Cardiac septum (tissue), 1 donor: ENCODE measurements at regions not wholly inside any gene's neighbourhood (a gene's known extent, or its start where the extent isn't known, plus 50 kb on each side); places are given as distances from the start of the nearest gene placed in this dataset.

Experiments used
- DNase-seq: peaks from one replicate; pipeline ENCODE4 v3.0.0-alpha.2; 2020; ENCODE audit warnings: low spot score
- intact Hi-C: fragments of 100-400 bp; cut with DNase I; formaldehyde crosslinking; loops from one replicate; pipeline ENCODE4 v1.14.0; 2022
- donor health status: DM: no; HTN: no; CAD: no.

DNA sequence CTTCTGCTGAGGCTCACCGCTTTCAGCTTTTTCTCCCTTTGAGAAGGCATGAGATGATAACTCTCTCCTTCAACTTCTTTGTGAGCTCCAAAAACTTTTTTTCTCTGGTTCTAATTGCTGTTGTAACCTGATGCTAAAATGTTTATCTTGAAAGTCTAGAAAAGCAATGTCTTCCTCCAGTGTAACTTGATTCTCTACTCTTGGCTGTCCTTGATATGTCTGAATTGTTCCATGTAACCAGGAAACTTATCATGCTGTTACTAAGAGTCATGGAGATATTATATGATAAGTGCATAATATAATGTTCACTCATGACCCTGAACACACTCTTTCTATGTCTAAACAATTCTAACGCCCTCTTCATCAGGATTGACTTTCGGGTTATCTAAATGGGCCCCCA is 128.0 kb upstream of the ABCA1 start:
- intact Hi-C loops: no loop called here
- DNase-seq: no peak

DNA sequence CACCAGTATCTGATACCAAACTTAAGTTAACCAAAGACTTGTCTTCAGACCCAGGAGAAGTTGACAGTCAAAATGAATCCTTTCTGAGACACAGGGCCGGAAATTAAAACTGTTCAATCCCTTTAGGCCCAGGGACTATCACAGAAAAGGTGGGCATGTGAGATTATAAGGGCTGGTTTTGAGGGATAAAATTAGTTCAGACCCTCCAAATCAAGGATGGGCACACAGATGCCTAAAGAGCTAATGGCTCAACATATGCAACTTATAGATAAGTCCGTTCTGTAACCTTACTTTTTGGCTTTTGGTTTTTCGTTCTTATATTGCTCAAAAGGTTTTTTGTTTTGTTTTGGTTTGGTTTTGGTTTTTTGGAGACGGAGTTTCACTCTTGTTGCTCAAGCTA is 129.6 kb upstream of the ABCA1 start:
- DNase-seq: no peak
- intact Hi-C loops: no loop called here

DNA sequence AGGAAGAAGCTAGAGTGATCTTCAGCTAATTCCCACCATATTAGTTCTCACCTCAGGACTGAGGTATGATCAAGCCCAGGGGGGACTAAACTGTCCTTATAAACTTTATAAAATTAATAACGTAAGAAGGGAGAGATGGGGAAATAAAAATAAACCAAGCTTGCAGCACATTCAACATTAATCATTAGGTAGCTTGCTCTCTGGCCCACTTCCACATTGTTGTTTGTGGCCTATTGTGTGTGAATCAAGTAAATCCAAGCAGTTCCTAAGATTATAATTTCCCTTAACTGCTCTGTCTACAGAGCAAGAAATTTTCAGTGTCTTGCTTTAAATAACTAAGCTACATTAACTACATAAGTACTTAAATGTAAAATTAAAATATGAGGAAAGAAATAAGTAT is 131.3 kb upstream of the ABCA1 start:
- intact Hi-C loops: no loop called here
- no peak for DNase-seq

DNA sequence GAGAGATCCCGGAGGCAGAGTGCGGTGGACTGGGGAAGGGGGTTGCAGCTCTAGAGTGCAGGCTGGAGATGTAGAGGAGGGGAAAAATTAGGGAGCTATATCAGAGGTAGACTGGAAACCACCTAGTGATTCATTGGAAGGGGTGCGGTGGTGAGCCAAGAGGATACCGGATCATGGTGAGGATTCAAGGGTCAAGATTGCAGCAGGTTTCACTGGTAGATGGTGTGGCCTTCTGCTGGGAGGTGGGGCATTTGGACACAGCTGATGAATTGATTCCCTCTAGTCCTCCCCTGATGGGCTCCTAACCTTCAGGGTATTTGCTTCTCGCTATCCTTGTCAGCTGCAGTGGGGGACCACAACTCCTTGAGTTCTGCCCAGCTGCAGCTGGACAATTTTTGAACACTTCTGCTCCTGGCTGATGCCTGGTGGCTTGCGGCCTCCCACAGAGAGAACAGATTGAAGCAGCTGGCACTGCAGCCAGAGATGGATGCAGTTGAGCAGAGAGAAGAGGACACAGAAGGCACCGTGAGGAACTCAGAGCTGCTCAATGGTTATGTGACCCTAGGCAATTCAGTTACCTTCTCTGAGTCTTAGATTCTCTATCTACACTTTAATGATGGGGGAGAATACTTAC is 134.4 kb upstream of the ABCA1 start:
- DNase-seq: no peak
- intact Hi-C loops: loop anchor here (10.0 kb wide), 1 partner anchor 198 kb away; no protein-coding TSS in a partner anchor

DNA sequence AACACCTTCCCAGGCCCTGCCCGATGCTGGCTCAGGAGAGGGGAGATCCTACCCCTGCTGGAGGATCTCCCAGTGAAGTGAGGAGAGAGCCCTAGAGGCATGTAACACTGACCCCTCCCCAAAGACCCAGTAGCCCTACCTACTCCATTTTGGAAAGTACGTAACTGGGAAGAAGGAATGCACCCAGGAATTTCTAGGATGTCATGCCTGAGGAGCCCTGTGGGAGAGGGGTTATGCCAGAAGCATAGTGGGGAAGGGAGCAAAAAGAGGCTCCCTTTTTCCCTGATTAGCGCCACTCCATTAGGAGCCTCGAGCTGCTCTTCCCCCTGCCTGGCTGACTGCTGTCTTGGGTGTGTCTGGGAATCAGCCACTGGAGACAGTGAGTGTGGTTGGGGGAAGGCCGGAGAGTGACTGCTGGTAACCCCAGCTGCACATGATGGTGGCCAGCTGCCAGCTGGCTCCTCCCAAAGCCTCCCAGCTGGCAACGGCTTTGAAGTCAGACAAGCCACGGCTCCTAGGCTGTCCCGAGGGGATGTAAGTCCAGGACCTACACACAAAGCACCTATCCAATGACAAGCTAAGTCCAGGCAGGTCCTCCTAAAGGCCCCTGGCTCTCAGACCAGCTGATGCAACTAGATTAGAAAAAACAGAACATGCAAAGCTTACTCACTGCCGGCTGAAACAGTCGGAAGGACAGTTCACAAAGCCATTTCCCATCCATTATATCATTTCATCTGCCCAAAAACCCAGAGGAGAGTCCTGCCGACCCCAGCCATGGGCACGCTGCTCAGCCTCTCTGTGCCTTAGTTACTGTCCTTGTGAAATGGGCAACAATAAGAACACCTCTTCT is 136.5 kb upstream of the ABCA1 start:
- DNase-seq: peak; percentile 93
- intact Hi-C loops: loop anchor here (2.0 to 10.0 kb wide), 2 partner anchors 74 to 200 kb away; no protein-coding TSS in a partner anchor

DNA sequence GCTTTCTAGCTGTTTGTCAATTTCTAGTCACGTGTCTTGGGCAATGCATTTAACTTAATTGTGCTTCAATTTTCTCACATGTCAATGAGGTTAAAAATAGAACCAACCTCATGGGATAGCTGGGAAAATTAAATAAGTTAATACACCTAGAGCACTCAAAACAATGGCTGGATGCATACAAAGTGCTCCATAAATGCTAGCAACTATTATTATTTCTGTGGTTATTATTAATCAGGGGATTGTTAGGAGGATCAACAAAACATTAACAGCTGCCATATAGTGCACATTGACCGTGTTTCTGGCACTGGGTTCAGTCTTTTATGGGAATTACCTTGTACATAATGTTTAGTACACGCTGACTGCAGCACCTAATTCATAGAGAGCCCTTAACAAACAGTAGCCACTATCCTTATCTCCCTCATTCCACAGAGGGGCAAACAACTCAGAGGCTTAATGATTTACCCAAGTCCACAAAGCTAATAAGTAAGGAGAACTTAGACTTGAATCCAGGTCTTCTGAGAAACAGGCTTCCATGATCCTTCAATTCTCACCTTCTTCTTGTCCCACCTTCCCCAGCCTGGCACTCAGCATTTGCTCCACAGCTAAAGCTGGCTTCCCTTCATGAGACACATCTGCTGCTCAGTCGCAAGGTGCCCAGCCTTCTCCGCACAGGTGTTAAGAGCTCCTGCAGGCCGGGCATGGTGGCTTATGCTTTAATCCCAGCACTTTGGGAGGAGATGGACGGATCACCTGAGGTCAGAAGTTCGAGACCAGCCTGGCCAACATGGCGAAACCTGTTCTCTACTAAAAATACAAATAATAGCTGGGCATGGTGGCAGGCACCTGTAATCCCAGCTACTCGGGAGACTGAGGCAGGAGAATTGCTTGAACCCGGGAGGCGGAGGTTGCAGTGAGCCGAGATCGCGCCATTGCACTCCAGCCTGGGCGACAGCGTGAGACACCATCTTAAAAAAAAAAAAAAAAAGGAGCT is 137.4 kb upstream of the ABCA1 start:
- DNase-seq: no peak
- intact Hi-C loops: loop anchor here (2.0 to 10.0 kb wide), 2 partner anchors 75 to 201 kb away; no protein-coding TSS in a partner anchor

DNA sequence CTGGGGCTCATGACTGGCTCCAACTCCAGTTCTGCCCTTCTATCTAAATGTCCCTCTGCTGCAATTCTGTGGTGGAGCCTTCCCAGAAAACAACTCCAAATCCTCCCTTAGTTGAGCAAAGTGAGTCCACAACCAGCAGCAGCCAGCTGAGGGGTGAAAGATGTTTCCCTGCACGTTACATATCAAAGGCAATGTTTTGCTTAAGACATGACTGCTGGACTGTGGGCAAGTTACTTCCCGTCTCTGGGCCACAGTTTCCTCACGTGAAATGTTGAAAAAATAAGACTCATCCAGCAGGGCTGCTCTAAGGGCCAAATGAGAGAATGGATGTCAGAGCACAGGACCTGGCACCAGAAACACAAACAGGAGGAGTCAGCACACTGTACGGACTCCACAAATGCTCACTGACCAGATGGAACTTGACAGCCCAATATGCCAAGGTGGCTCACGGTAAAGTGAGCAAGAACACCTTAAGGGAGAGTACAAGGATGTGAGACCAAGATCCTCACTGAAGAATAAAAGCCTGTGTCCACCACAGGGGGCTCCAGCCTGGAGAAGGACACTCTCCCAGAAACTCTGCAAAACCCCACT is 138.4 kb upstream of the ABCA1 start:
- no peak for DNase-seq
- intact Hi-C loops: loop anchor here (10.0 kb wide), 1 partner anchor 202 kb away; no protein-coding TSS in a partner anchor

DNA sequence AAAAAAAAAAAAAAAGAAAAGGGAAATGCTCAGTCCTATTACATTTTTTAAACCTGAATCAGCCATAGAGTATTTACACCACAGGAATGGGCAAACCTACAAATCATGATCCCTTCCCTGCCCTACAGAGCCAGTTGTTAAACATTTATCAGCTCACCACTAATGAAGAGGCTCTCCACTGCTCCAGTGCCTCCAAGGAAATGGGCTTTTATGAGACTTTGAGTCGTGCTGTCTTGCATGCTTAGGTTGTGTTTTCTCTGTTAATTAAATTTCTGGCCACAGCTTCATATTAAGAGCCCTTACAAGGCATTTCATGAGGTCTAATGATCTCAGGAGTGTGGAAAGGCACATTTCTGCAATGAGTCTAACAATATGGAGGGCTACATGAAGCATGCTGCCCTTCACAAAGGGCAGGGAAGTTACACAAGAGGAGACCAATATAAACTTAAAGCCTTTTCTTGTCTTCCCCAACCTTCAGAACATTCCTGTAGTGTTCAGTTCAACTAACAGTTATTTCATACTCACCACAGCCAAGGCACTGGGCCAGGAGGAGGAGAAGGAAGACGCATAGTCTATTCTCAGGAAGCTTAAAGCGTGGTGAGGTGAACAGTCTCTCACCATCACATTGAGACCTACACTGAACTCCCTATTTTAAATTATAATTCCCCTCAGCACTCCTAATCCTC is 140.1 kb upstream of the ABCA1 start:
- DNase-seq: no peak
- intact Hi-C loops: loop anchor here (10.0 kb wide), 1 partner anchor 203 kb away; no protein-coding TSS in a partner anchor

DNA sequence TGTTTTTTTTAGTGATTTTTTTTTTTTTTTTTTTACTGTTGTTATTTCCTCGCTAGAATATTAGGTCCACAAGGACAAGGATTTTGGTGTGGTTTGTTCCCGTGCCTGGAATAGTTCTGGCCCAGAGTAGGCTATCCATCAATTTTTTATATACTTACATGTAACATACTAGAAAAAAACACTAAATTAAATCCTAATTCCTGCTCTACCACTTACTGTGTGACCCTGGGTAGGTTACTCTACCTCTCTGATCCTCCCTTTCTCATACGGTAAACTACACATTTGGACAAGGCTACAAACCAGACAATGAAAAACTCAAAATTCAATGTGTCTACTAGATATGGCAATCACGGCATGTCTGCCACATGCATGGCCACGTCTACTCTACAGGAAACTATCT is 141.3 kb upstream of the ABCA1 start:
- intact Hi-C loops: loop anchor here (10.0 kb wide), 1 partner anchor 204 kb away; no protein-coding TSS in a partner anchor

DNA sequence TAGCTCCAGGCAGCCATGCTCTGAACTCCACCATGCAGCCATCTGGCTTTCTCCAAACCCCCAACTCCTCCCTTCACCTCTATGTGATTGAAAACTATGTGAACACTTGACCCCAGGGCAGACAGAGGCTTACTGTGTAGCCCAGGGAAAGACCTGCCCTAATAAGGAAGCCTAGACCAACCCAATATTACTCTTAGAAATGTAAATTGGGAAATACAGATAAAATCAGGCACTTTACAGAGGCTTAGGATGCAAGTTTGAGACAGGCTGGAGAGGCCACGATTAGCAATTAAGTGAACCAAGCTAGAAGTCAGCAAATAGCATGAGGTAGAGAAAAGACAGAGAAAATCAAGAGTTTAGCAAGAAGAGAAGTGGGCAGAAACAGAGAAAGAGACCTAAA is 141.7 kb upstream of the ABCA1 start:
- DNase-seq: no peak
- intact Hi-C loops: loop anchor here (10.0 kb wide), 1 partner anchor 205 kb away; no protein-coding TSS in a partner anchor

More for the DNA sequence above, 141.3 kb upstream of the ABCA1 start:
- DNase-seq: no peak

DNA sequence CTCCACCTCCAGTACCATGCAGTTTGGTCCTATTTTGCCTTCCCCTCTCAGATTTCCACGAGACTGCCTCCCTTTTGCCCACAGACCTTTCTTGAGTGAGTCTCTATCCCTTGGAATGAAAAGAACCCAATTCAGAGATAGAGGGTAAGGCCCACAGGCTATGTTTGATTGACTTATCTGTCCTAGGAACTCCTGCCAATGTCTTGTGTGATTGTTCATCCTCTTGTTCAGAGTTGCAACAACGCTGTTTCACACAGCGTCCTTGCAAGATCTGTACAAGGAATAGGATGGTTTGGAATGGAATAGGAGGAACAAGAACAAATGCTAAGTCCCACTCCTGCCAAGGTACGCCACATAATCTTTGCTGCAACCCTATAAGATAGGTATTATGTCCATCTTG is 142.2 kb upstream of the ABCA1 start:
- intact Hi-C loops: no loop called here
- DNase-seq: no peak

DNA sequence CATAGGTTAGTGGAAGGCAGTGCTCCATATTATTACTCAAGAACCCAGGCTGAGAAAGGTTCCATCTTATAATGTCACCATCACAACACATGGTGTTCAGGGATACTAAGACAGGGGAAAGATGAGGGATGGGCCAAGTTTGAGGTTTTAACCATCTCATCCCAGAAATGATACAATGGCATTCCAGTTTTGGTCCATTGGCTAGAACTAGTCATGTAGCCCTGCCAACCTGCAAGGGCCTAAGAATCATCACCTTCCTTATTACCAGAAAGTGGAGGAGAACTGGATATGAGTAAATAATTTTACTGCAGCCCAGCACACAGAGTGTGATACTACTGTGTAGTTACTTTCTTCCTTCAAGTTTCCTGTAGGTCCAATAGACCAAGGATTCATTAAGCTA is 144.5 kb upstream of the ABCA1 start:
- no peak for DNase-seq

DNA sequence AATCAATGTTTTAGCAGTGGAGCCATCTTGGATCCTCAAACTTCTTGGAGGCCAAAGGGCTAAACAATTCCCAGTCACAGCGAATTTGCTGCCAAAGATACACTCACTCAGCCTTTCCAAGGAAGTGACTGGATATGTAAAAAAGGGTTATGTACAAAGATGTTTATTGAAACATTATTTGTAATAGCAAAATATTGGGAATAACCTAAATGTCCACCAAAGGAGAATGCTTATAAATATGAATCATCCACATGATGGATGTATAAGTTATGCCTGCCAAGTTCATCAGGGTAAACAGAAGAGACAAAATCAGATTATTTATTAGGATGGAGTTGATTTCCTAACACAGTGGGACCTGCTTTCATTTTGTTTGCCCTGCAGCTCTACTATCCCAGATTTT is 145.2 kb upstream of the ABCA1 start:
- intact Hi-C loops: no loop called here
- no peak for DNase-seq

More for the DNA sequence above, 144.5 kb upstream of the ABCA1 start:
- intact Hi-C loops: no loop called here

DNA sequence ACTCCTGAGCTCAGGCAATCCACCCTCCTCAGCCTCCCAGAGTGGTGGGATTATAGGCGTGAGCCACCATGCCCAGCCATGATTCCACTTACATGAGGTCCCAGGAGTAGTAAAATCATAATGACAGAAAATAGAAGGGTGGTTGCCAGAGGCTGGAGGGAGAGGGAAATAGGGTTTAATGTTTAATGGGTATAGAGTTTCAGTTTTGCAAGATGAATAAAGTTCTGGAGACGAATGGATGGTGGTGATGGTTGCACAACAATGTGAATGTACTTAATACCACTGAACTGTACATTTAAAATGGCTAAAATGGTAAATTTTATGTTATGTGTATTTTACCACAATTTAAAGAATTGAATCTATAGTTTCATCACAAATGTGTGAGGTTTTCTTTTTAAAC is 146.5 kb upstream of the ABCA1 start:
- no peak for DNase-seq
- intact Hi-C loops: no loop called here

DNA sequence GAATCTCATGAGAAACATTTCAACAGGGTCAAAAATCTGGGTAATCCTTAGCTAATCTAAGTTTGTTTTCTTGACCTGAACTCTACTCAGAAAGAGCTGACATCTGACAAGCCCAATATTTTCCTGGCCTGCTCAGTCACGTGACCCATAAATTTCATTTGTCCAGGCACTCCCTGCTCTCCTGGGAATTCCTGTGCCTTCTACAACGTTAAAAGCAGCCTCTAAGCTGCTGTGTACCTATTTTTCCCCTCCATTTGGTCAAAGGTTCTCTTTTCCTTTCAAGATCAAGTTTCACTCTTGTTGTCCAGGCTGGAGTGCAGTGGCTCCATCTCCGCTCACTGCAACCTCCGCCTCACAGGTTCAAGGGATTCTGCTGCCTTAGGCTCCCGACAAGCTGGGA is 148.8 kb upstream of the ABCA1 start:
- DNase-seq: no peak
- intact Hi-C loops: no loop called here

DNA sequence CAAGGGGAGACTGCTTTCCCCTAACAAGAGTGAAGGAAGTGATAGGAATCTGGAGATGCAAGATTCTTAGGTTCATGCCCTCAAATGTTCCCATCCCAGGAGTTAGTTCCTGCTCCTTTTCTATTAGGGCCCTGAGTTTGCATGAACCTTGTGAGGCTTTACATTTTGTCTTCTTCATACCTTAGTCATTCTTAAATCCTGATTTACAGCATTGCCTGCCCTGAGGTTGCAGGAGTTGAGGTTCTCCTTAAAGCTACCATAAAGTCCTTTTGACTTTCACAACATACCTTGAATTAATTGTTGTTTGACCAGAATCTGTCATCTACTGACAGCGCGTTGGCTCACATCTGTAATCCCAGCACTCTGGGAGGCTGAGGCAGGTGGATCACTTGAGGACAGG is 151.5 kb upstream of the ABCA1 start:
- intact Hi-C loops: no loop called here

DNA sequence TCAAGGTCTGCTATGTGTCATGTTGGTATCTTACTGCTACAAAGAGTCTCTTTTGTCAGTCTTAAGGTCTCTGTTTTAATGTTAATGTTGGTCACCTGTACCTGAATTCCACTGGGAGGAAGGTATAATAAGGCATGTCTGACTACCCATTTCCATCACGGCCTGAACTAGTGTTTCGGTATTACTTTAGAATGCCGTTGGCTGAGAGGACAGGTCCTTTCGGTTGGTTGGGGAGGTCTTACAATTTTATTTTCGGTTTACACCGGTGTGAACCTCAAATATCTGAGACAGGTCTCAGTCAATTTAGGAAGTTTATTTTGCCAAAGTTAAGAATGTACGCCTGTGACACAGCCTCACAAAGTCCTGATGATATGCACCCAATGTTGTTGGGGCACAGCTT is 154.9 kb upstream of the ABCA1 start:
- intact Hi-C loops: no loop called here
- DNase-seq: no peak

More for the DNA sequence above, 151.5 kb upstream of the ABCA1 start:
- no peak for DNase-seq

DNA sequence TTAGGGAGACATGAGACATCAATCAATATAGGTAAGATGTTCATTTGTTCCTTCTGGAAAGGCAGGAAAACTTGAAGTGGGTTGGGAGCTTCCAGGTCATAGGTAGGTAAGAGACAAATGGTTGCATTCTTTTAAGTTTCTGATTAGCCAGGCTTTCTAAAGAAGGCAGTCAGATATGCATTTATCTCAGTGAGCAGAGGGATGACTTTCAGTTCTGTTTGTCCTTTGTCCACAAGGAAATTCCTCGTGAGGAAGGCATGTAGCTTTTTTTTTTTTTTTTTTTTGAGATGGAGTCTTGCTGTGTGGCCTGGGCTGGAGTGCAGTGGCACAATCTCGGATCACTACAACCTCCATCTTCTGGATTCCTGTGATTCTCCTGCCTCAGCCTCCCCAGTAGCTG is 155.3 kb upstream of the ABCA1 start:
- intact Hi-C loops: no loop called here
- DNase-seq: no peak
